Body of pancreas (tissue), 4 donors: ENCODE measurements at regions not wholly inside any gene's neighbourhood (a gene's known extent, or its start where the extent isn't known, plus 50 kb on each side); places are given as distances from the start of the nearest gene placed in this dataset.

Experiments
- POLR2A ChIP-seq, 3 donors: fragments of 450-650 bp; IDR thresholded peaks; one replicate each; pipeline ENCODE4 v1.6.1; 2016; ENCODE audit warnings: antibody characterized with exemption in 3 of 3, mild to moderate bottlenecking in 2 of 3
- TF ChIP-seq, protein P1 (sequence below), 7 experiments: fragments of 450-650 bp in 4 of 7; fragments of 200-600 bp in 3 of 7; sonication (generic) in 3 of 7; IDR thresholded peaks; one replicate each; pipeline ENCODE4 v1.5.1; 2016 to 2019; ENCODE audit warnings: antibody characterized with exemption in 7 of 7

DNA sequence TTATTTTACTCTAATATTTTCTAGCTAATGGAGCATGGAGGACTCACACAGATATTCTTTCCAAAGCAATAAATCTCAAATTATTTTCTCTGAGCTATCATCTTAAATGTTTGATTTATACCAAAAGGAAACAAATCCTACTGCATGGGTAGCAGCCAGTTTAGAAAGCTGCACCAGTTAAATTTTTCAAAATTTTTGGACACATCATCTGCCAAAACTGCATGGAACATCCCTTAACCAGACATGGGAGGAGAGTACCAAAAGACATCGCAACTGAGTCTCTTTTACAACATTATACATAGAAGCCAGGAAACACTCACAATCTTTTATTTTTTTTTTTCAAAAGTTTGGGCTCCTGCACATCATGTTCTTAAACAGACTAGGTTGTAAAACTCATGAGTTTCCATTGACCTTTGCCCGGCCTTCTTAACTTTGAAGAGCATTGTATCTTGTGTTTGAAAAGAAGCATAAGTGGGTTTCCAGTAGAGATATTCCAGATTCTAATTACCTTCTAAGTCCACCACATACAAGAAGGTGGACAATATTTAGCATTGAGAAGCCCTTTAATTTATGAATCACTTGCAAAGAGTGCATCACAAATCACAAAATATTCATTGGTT, 87.7 kb upstream of the HMGCLL1 start:
- TF ChIP-seq, protein P1, sequence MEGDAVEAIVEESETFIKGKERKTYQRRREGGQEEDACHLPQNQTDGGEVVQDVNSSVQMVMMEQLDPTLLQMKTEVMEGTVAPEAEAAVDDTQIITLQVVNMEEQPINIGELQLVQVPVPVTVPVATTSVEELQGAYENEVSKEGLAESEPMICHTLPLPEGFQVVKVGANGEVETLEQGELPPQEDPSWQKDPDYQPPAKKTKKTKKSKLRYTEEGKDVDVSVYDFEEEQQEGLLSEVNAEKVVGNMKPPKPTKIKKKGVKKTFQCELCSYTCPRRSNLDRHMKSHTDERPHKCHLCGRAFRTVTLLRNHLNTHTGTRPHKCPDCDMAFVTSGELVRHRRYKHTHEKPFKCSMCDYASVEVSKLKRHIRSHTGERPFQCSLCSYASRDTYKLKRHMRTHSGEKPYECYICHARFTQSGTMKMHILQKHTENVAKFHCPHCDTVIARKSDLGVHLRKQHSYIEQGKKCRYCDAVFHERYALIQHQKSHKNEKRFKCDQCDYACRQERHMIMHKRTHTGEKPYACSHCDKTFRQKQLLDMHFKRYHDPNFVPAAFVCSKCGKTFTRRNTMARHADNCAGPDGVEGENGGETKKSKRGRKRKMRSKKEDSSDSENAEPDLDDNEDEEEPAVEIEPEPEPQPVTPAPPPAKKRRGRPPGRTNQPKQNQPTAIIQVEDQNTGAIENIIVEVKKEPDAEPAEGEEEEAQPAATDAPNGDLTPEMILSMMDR (IDR thresholded peaks at IDR 0.05), result no peak
- TF ChIP-seq POLR2A (IDR thresholded peaks at IDR 0.05), result no peak
